ENCODE measurements at regions not wholly inside any gene's neighbourhood (a gene's known extent, or its start where the extent isn't known, plus 50 kb on each side); places are given as distances from the start of the nearest gene placed in this dataset.

DNA sequence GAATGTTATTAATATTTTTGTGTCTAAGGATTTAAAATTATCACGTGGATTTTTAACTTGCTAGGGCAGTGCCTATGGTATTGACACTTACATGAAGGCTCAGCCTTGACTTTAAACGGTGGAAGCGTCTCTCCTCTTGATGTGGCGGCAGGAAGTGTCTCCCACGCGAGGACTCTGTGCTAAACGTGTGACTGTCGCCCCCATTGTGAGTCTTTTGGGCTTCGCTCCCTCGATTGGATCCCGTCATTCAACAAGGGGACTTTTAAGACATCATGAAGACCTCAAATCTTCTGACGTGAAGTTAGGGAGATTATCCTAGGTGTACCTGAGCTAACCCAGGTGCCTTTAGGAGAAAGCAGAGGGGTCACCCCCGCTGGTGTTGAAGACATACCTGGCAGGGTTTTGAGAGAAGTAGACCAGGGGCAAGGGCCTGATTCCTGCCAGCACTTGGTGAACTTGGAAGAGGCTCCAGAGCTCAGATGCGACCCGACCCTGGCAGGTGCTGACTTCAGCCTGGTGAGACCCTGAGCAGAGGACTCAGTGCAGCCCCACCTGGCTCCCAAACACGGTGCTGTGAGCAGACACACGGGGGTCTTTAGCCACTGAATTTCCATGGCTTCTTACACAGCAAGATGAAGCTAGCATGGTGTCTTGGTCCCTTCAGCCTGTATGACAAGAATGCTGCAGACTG is 55.7 kb upstream of the IRX4 start:
- Histone ChIP-seq H3K27ac (no peak overlapping the region), H3K4me3 (no peak overlapping the region), H3K36me3 (no peaks in the 10 kb centered on the region), H3K4me1 (no peaks in the 10 kb centered on the region), H3K9me3 (no peaks in the 10 kb centered on the region), H3K27me3 (ENCODE audit: low read depth) (peaks cover 8% of the 10 kb centered on the region)
- TF ChIP-seq, protein P1, sequence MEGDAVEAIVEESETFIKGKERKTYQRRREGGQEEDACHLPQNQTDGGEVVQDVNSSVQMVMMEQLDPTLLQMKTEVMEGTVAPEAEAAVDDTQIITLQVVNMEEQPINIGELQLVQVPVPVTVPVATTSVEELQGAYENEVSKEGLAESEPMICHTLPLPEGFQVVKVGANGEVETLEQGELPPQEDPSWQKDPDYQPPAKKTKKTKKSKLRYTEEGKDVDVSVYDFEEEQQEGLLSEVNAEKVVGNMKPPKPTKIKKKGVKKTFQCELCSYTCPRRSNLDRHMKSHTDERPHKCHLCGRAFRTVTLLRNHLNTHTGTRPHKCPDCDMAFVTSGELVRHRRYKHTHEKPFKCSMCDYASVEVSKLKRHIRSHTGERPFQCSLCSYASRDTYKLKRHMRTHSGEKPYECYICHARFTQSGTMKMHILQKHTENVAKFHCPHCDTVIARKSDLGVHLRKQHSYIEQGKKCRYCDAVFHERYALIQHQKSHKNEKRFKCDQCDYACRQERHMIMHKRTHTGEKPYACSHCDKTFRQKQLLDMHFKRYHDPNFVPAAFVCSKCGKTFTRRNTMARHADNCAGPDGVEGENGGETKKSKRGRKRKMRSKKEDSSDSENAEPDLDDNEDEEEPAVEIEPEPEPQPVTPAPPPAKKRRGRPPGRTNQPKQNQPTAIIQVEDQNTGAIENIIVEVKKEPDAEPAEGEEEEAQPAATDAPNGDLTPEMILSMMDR (IDR thresholded peaks at IDR 0.05) = no peak
- intact Hi-C loops (cut with DNase I) = no loop called here
- DNase-seq = no peak
- ATAC-seq = no peak

DNA sequence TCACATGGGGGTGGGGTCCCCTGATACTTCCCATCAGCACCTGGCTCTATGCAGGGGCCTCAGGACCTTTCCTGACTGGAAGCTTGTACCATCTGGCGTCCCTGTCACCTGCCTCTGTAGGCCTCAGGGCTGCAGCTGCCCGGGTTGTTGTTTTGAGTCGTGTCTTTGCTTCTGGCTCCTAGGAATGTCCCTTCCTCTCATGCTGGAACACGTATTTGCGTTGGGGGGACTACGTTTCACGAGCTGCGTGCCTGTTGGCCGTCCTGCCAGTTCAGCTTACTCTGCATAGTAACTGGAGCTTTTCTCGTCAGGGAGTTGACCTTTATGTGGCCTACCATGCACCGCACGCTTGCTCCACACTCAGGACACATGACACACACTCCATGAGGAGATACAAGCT is 54.9 kb upstream of the IRX4 start:
- intact Hi-C loops (cut with DNase I) = no loop called here
- H3K4me1 ChIP-seq = no peaks in the 10 kb centered on the region
- H3K4me3 ChIP-seq = no peak overlapping the region
- peaks cover 15% of the 10 kb centered on the region for H3K27me3 ChIP-seq (ENCODE audit: low read depth)
- TF ChIP-seq, protein P1 (IDR thresholded peaks at IDR 0.05) = no peak
- no peak for DNase-seq
- ATAC-seq = no peak
- no peaks in the 10 kb centered on the region for H3K9me3 ChIP-seq
- no peaks in the 10 kb centered on the region for H3K36me3 ChIP-seq
- H3K27ac ChIP-seq = no peak overlapping the region

DNA sequence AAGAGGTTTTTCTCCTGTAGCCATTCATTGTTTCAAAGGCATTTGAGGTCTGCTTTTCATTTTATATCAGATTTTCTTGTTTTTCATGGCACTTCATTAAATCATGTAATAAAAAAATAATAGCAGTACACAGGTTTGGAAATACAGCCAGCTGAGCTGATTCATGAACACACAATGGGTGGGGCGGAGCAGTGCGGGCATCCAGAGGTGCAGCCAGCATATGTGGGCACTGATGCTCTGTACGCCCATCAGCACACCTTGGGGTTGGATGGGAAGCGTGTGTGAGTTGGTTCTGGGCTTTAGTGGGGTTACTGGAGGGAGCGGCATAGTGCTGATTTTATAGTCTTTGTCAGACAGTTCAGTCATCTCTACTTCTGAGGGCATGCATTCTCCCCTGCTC is 54.2 kb upstream of the IRX4 start:
- TF ChIP-seq, protein P1 (IDR thresholded peaks at IDR 0.05) = no peak
- H3K36me3 ChIP-seq = no peaks in the 10 kb centered on the region
- ATAC-seq = no peak
- H3K27ac ChIP-seq = no peak overlapping the region
- no peak overlapping the region for H3K4me3 ChIP-seq
- DNase-seq = no peak
- intact Hi-C loops (cut with DNase I) = no loop called here
- H3K9me3 ChIP-seq = no peaks in the 10 kb centered on the region
- H3K4me1 ChIP-seq = no peaks in the 10 kb centered on the region
- peaks cover 19% of the 10 kb centered on the region for H3K27me3 ChIP-seq (ENCODE audit: low read depth)

DNA sequence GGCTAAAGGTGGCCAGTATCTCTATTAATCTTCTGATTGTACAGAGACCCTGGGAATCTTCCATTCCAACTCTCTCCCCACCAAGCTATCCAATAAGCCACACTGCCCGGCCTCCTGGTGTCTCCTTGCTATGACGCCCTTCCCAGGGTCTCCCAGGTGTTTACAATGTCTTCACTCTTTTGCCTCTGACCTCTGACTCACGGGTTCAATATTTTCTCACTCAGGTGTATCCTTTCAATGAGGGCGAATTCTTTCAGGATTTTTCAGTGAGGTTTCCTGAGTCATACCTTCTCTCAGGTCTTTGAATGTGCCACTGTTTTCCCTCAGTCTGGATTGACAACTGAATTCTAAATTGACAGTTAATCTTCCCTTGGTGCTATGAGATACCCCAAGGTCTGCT is 53.7 kb upstream of the IRX4 start:
- ATAC-seq (no peak), DNase-seq (no peak)
- TF ChIP-seq, protein P1 (IDR thresholded peaks at IDR 0.05) = no peak
- intact Hi-C loops (cut with DNase I) = no loop called here
- Histone ChIP-seq H3K27ac (no peak overlapping the region), H3K4me1 (no peaks in the 10 kb centered on the region), H3K9me3 (no peaks in the 10 kb centered on the region), H3K4me3 (no peak overlapping the region), H3K36me3 (no peaks in the 10 kb centered on the region), H3K27me3 (ENCODE audit: low read depth) (peaks cover 24% of the 10 kb centered on the region)

DNA sequence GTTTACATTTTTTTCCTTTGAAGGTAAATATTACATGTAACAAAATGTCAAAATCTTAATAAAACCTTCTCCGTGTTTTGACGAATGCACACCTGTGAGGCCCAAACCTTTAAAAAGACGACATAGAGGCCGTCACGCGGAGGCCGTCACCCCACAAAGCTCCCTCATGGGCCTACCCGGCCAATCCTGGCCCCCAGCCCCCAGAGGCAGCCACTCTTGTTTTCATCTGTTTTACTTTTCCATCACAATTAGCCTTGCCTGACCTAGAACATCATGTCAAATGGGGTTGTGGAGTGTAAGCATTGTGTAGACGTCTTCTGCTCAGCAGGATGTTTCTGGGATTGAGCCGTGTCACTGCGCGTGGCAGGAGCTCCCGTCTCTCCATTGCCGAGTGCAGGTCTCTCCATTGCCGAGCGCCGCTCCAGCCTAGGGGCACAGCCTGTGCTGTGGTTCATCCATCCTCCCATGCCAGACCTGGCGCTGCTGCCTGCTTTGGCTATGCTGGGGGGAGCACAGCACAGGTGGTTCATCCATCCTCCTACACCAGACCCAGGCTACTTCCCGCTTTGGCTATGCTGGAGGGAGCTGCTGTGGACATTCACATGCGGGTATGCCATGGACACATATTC is 52.2 kb upstream of the IRX4 start:
- Histone ChIP-seq H3K4me3 (no peak overlapping the region), H3K27ac (no peak overlapping the region), H3K9me3 (no peaks in the 10 kb centered on the region), H3K27me3 (ENCODE audit: low read depth) (peaks cover 36% of the 10 kb centered on the region), H3K4me1 (no peaks in the 10 kb centered on the region), H3K36me3 (no peaks in the 10 kb centered on the region)
- no peak for ATAC-seq
- DNase-seq = no peak
- intact Hi-C loops (cut with DNase I) = no loop called here
- TF ChIP-seq, protein P1 (IDR thresholded peaks at IDR 0.05) = no peak

Measured in lower lobe of right lung (tissue), 2 donors.